ENCODE measurements at regions not wholly inside any gene's neighbourhood (a gene's known extent, or its start where the extent isn't known, plus 50 kb on each side); places are given as distances from the start of the nearest gene placed in this dataset.

DNA sequence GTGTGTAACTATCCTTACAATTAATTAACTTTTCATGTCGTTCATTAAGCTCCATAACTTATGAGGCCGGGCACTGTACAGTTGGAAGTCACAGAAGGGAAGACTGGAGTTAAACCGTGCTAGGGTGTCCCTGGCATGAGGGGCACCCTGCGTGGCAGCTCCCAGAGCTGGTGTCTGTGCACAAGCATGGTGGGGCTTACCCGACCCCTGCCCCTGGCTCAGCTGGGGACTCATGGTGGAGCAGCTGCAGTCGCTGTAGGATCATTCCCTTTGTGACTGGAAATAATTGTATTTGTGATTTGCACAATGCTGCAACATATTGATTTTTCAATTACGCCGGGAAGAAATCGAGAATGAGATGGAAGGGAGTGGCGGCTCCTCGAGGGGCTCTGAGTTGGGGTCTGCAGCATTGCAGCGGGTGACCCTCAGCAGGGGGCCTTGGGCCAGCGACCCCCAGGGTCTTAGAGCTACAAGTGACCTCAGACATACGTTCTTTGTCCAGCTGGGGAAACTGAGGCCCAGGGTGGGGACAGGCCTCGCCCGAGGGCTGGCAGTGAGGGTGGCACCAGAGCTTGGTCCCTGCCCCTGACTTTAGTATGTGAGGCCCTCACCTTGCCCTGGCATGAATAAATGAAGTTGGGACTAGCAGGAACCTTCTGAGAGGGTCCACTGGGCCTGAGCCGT is 125.4 kb downstream of the KIF26A start:
- no peak for DNase-seq (ENCODE audit: low read depth)
- no peak overlapping the region for H3K4me3 ChIP-seq (ENCODE audit: low read depth, low read length)
- TF ChIP-seq, protein P1, sequence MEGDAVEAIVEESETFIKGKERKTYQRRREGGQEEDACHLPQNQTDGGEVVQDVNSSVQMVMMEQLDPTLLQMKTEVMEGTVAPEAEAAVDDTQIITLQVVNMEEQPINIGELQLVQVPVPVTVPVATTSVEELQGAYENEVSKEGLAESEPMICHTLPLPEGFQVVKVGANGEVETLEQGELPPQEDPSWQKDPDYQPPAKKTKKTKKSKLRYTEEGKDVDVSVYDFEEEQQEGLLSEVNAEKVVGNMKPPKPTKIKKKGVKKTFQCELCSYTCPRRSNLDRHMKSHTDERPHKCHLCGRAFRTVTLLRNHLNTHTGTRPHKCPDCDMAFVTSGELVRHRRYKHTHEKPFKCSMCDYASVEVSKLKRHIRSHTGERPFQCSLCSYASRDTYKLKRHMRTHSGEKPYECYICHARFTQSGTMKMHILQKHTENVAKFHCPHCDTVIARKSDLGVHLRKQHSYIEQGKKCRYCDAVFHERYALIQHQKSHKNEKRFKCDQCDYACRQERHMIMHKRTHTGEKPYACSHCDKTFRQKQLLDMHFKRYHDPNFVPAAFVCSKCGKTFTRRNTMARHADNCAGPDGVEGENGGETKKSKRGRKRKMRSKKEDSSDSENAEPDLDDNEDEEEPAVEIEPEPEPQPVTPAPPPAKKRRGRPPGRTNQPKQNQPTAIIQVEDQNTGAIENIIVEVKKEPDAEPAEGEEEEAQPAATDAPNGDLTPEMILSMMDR (conservative IDR thresholded peaks at IDR 0.05; ENCODE audit: low read depth, low read length), result no peak

DNA sequence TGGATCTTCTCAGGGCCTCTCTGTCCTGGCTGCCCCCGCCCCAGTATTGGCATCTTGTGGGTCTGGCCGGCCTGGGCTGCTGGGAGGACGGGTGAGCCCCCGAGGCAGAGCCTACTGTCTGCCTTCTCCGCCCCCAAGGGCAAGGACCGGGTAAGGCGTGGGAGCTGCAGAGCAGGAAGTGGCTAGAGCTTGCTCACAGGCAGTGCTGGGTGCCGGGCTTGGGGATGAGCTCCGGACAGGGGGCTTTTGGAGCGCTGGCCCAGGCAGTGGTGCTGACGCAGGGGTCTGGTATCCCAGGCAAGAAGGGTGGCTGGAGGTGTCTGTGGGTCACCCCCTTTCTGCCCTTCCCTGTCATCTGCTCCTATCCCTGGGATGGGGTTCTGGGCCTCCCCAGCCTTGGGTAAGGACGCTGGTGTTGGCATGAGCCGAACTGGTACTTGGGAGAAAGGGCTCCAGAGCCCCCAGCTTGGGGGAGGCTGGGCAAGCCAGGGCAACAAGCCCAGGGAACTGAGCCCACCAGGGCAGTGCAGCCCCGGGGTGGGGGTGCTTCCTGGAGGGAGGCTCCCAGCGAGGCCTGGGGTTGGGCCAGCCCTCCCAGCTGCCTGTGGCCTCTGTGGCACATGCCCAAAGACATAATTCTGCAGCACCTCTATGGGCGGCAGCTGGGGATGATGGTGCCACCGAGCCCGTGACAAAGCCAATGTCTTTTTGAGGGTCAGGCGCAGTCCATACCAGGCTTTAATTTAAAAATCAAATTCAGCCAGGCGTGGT is 126.3 kb downstream of the KIF26A start:
- no peak overlapping the region for H3K4me3 ChIP-seq (ENCODE audit: low read depth, low read length)
- no peak for DNase-seq (ENCODE audit: low read depth)
- TF ChIP-seq, protein P1 (conservative IDR thresholded peaks at IDR 0.05; ENCODE audit: low read depth, low read length), result no peak

DNA sequence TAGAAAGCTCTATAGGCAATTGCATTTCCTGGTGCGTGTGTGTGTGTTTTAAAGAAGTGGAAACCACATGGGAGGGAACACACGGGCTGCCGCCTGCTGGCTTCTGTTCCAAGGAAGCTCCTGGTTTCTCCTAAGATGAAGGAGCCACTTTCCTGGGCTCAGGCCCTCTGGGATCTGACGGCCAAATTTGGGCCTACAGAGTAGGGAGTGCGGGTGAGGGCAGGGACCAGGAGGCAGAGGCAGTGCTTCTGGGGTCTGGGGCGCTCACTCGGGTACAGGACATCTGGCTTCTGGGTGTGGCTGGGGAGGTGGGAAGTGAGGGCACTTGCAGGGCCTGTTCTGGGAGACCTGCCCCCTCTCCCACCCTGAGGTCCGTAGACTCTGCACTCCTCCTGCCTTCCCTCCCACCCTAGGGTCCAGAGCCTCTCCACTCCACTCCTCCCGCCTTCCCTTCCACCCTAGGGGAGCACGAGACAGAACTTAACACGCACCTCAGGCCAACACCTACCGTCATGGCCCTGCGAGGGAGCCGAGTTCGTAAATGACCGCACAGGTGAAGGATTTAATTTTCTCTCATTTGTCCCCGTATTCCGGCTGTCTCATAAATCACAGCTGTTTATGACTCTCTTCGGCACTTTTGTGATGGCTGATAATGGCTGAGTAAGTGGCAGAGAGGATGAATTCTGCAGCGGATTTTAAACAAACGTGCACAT is 127.7 kb downstream of the KIF26A start:
- TF ChIP-seq, protein P1 (conservative IDR thresholded peaks at IDR 0.05; ENCODE audit: low read depth, low read length), result no peak
- H3K4me3 ChIP-seq (ENCODE audit: low read depth, low read length), result no peak overlapping the region
- no peak for DNase-seq (ENCODE audit: low read depth)

DNA sequence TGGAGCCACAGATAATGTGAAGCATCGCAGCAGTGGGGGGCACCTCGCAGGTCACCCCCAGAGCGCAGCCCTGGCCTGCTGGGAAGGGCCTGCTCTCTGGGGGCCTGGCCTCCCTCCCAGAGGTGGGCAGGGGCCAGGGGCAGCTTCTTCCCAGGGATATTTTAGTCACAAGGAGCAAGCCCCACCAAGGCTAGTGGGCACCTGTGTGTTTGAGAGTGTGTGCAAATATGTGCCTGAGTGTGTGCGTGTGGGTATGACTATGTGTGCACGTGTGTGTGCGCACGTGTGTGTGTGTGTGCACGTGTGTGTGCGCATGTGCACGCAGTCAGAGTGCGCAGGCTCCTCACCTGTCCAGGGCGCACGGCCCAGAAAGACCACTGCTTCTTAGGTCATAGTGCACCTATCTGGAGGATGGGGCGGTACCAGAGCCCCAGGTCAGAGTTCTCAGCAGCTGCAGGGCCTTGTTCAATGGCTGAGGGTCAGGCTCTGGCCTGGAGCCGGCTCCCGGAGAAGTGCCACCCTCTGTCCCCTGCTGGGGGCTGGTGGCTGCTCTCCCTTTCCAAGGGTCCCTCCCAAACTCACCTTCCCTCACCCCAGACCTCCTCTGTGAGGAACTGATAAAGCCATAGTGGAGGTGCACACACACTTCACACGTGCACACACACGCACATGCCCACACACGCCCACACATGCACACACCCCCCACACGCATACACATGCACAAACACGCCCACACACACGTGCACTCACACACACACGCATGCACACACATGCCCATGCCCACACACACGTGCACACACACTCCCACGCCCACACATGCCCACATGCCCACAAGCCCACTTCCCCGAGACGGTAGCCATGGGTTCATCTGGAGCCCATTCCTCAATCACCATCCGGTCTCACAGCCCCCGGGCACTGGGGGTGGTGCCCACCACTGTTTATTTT is 128.5 kb downstream of the KIF26A start:
- no peak for DNase-seq (ENCODE audit: low read depth)
- no peak overlapping the region for H3K4me3 ChIP-seq (ENCODE audit: low read depth, low read length)
- TF ChIP-seq, protein P1 (conservative IDR thresholded peaks at IDR 0.05; ENCODE audit: low read depth, low read length), result no peak

DNA sequence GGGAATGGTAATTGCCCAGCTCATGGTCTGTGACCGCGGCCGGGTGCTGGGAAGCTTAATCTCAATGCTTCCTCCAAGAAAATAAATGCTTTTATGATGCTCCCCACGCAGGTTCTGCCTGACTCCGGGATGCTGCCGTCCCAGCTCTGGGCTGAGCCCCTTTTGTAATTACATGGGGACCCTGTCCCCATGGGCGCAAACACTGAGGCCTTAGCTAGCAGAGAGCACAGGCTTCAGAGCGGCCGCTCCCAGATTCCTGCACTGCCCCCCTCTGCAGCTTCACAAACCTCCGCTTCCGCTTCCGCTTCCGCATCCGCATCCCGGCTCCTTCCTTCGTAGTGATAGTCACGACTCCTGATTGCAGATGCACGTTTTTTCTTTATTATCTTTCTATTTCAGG is 129.5 kb downstream of the KIF26A start:
- no peak for DNase-seq (ENCODE audit: low read depth)
- H3K4me3 ChIP-seq (ENCODE audit: low read depth, low read length), result no peak overlapping the region

DNA sequence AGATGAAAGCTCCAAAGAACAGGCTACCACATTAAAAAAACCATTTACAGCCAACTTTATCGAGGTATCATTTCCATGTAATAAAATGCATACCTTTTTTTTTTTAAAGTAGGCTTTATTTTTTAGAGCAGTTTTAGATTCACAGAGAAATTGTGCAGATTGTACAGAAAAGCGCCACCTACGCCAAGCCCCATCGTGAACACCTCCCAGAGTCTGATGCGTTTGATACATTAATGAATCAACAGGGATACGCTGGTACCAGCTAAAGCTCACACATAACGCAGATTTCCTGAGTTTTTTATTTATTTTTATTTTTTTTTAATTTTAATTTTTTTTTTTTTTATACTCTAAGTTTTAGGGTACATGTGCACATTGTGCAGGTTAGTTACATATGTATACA is 129.9 kb downstream of the KIF26A start:
- TF ChIP-seq, protein P1 (conservative IDR thresholded peaks at IDR 0.05; ENCODE audit: low read depth, low read length), result no peak
- DNase-seq (ENCODE audit: low read depth), result no peak
- no peak overlapping the region for H3K4me3 ChIP-seq (ENCODE audit: low read depth, low read length)

More for the DNA sequence above, 129.5 kb downstream of the KIF26A start:
- TF ChIP-seq, protein P1 (conservative IDR thresholded peaks at IDR 0.05; ENCODE audit: low read depth, low read length), result no peak
